Upper lobe of right lung (tissue), 1 donor: ENCODE measurements at regions not wholly inside any gene's neighbourhood (a gene's known extent, or its start where the extent isn't known, plus 50 kb on each side); places are given as distances from the start of the nearest gene placed in this dataset.

Experiments
- ATAC-seq: fragments of 200-7000 bp; cut with Tn5 transposase; one replicate; pipeline ENCODE4 v1.9.1; 2020; ENCODE audit warnings: mild to moderate bottlenecking, moderate library complexity
- DNase-seq: peaks from one replicate; pipeline ENCODE4 v3.0.0-alpha.2; 2020
- H3K27ac ChIP-seq: fragments of 200-600 bp; one replicate; pipeline ENCODE4 v1.8.0; 2022
- H3K27me3 ChIP-seq: fragments of 200-600 bp; one replicate; pipeline ENCODE4 v1.8.0; 2022; ENCODE audit warnings: mild to moderate bottlenecking
- H3K36me3 ChIP-seq: fragments of 200-600 bp; one replicate; pipeline ENCODE4 v1.8.0; 2022
- H3K4me1 ChIP-seq: fragments of 200-600 bp; one replicate; pipeline ENCODE4 v1.8.0; 2022
- H3K4me3 ChIP-seq: fragments of 200-600 bp; one replicate; pipeline ENCODE4 v1.8.0; 2022; ENCODE audit warnings: mild to moderate bottlenecking
- H3K9me3 ChIP-seq: fragments of 200-600 bp; one replicate; pipeline ENCODE4 v1.8.0; 2022
- intact Hi-C: fragments of 100-400 bp; cut with DNase I; formaldehyde crosslinking; loops from one replicate; pipeline ENCODE4 v1.11.0; 2022
- TF ChIP-seq, protein P1 (sequence below): fragments of 200-600 bp; IDR thresholded peaks from one replicate; pipeline ENCODE4 v1.8.0; 2022; ENCODE audit warnings: antibody characterized with exemption
- donor health status: DM: no; HTN: yes; CAD: no; lungs with severe emphysema.

- intact Hi-C loops: no loop called here
- ATAC-seq (no peak), DNase-seq (no peak)
- H3K27ac ChIP-seq: no peak overlapping the region
- H3K4me1 ChIP-seq: no peaks in the 10 kb centered on the region
- no peaks in the 10 kb centered on the region for H3K27me3 ChIP-seq
- no peak overlapping the region for H3K4me3 ChIP-seq
- TF ChIP-seq, protein P1, sequence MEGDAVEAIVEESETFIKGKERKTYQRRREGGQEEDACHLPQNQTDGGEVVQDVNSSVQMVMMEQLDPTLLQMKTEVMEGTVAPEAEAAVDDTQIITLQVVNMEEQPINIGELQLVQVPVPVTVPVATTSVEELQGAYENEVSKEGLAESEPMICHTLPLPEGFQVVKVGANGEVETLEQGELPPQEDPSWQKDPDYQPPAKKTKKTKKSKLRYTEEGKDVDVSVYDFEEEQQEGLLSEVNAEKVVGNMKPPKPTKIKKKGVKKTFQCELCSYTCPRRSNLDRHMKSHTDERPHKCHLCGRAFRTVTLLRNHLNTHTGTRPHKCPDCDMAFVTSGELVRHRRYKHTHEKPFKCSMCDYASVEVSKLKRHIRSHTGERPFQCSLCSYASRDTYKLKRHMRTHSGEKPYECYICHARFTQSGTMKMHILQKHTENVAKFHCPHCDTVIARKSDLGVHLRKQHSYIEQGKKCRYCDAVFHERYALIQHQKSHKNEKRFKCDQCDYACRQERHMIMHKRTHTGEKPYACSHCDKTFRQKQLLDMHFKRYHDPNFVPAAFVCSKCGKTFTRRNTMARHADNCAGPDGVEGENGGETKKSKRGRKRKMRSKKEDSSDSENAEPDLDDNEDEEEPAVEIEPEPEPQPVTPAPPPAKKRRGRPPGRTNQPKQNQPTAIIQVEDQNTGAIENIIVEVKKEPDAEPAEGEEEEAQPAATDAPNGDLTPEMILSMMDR: no peak
- H3K36me3 ChIP-seq: no peaks in the 10 kb centered on the region
- H3K9me3 ChIP-seq: no peaks in the 10 kb centered on the region
These were observed 106.6 kb upstream of the TWIST2 start for GRCh38 chr2:238741277-238741676.

DNA sequence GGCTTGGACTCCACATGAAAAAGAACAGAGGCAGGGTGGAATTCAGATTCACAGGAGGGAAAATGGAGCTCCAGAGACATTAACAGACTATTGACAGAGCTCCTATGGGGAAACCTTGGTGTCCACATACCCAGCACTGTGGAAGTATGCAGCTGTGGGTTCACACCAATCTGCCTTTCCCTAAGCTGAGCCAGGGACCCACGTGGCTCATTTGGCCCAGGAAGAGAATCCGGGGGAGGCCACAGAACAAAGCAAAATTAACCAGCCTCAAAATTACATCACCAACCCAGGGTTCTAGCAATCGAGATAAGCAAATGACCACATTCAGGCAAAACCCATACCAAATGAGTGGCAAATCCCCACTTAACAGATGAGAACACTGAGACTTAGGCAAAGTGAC lies 105.8 kb upstream of the TWIST2 start:
- H3K27ac ChIP-seq: no peak overlapping the region
- intact Hi-C loops: no loop called here
- no peaks in the 10 kb centered on the region for H3K36me3 ChIP-seq
- no peak for ATAC-seq
- TF ChIP-seq, protein P1: no peak
- no peak for DNase-seq
- no peaks in the 10 kb centered on the region for H3K27me3 ChIP-seq
- H3K9me3 ChIP-seq: no peaks in the 10 kb centered on the region
- no peaks in the 10 kb centered on the region for H3K4me1 ChIP-seq
- no peak overlapping the region for H3K4me3 ChIP-seq

- no peaks in the 10 kb centered on the region for H3K4me1 ChIP-seq
- no peaks in the 10 kb centered on the region for H3K27me3 ChIP-seq
- no peaks in the 10 kb centered on the region for H3K9me3 ChIP-seq
- DNase-seq (no peak), ATAC-seq (no peak)
- no peaks in the 10 kb centered on the region for H3K36me3 ChIP-seq
- no peak overlapping the region for H3K27ac ChIP-seq
- TF ChIP-seq, protein P1: no peak
- H3K4me3 ChIP-seq: no peak overlapping the region
- intact Hi-C loops: no loop called here
These were observed 105.2 kb upstream of the TWIST2 start for GRCh38 chr2:238742664-238743063.

DNA sequence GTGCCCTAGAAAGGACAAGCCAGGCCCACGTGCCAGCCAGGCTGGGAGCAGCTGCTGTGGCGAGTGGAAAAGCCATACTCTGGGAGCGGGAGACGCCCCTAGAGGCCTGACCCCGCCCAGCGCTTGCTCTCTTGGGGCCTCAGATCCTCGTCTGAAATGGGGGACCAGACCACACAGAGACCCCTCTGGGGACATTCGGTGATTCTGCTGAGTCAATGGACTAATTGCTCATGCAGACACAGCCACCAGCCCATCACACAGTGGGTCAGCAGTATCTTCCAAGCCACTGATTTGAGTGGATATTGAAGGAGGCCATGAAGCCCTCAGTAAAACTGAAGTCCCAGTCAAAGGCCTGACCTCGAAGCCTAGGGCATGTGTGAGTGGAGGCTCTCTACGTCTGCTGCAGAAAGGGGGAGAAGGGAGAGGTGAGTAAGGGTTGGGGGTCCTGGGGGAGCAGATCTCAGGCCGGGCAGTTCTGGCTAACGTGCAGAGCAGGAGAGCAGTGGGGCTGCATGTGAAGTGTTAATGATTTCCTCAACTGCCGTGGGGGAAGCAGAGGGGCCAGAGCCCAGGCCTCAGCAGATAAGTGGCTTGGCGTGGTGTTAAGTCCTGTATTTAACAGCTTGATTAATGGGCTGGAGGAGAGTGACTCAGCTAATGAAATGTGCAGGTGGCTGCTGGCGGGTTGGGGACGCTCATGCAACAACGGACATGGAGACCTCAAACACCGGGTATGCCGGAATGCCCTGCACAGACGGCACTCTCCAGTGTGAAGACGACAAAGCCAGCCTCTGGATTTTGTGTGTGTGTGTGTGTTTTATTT lies 104.4 kb upstream of the TWIST2 start:
- TF ChIP-seq, protein P1: no peak
- H3K27me3 ChIP-seq: no peaks in the 10 kb centered on the region
- no peaks in the 10 kb centered on the region for H3K36me3 ChIP-seq
- no peak overlapping the region for H3K4me3 ChIP-seq
- DNase-seq: no peak
- no peak overlapping the region for H3K27ac ChIP-seq
- intact Hi-C loops: no loop called here
- no peak for ATAC-seq
- H3K9me3 ChIP-seq: no peaks in the 10 kb centered on the region
- no peaks in the 10 kb centered on the region for H3K4me1 ChIP-seq

- intact Hi-C loops: no loop called here
- no peak for DNase-seq
These were observed 102.9 kb upstream of the TWIST2 start for GRCh38 chr2:238744951-238745350.

More at GRCh38 chr2:238744951-238745350, 102.9 kb upstream of the TWIST2 start:
- Histone ChIP-seq H3K36me3 (no peaks in the 10 kb centered on the region), H3K27ac (no peak overlapping the region), H3K27me3 (no peaks in the 10 kb centered on the region), H3K4me1 (no peaks in the 10 kb centered on the region), H3K4me3 (no peak overlapping the region), H3K9me3 (no peaks in the 10 kb centered on the region)
- TF ChIP-seq, protein P1: no peak
- no peak for ATAC-seq
